Endothelial cell of umbilical vein (primary cell): ENCODE measurements at regions not wholly inside any gene's neighbourhood (a gene's known extent, or its start where the extent isn't known, plus 50 kb on each side); places are given as distances from the start of the nearest gene placed in this dataset.

Experiments used
- BruUV-seq: library from RNA; stranded (reverse); fragments of 400-500 nt; replicated peaks from 2 replicates; lab custom pipeline; 2021; lab: Mats Ljungman, UMichigan
- CTCF ChIA-PET: fragments of 300-600, 350-600 bp; sonication (Branson Sonifier 250); formaldehyde crosslinking; loops from one replicate; lab custom pipeline; 2021; ENCODE audit warnings: antibody characterized with exemption, inconsistent platforms; lab: Charles Lee
- POLR2A ChIA-PET: fragments of 300-600, 350-600 bp; sonication (Branson Sonifier 250); formaldehyde crosslinking; loops from one replicate; lab custom pipeline; 2021; ENCODE audit warnings: antibody characterized with exemption, inconsistent platforms; lab: Charles Lee
- DNase-seq: peaks from one replicate; pipeline ENCODE4 v3.0.0-alpha.2; 2011; ENCODE audit warnings: low read depth, low spot score
- FAIRE-seq: peaks from 2 replicates; lab custom pipeline; 2011; peaks lifted over from hg19 to GRCh38; lab: Jason Lieb, UNC
- H2AFZ ChIP-seq: 2 replicates; pipeline ENCODE4 v1.6.0; 2012; ENCODE audit warnings: low read depth, low read length, control low read depth, inconsistent platforms
- H3K27ac ChIP-seq: 2 replicates; pipeline ENCODE4 v1.5.1; 2011; ENCODE audit warnings: low read depth, mild to moderate bottlenecking, control low read depth, low read length, moderate library complexity; ENCODE audit not compliant: insufficient read depth
- H3K27me3 ChIP-seq, 2 experiments: 2 replicates each; pipeline versions ENCODE4 v1.6.0 to v1.6.1; 2011; ENCODE audit warnings: low read length in 2 of 2, mixed read lengths in 1 of 2; ENCODE audit not compliant: control insufficient read depth in 2 of 2, insufficient read depth in 2 of 2
- H3K36me3 ChIP-seq, 2 experiments: 2 replicates in 1 of 2; 3 replicates in 1 of 2; pipeline ENCODE4 v1.5.1; 2011; ENCODE audit warnings: low read length in 2 of 2, mild to moderate bottlenecking in 1 of 2, moderate library complexity in 1 of 2; ENCODE audit not compliant: control insufficient read depth in 2 of 2, insufficient read depth in 2 of 2; ENCODE audit errors: extremely low read depth in 1 of 2
- H3K4me1 ChIP-seq: 3 replicates; pipeline ENCODE4 v1.5.1; 2011; ENCODE audit warnings: mild to moderate bottlenecking, low read length; ENCODE audit not compliant: control insufficient read depth, insufficient read depth; ENCODE audit errors: extremely low read depth
- H3K4me2 ChIP-seq: 2 replicates; pipeline ENCODE4 v1.6.1; 2011; ENCODE audit warnings: low read length, control low read depth, mixed read lengths; ENCODE audit not compliant: insufficient read depth
- H3K4me3 ChIP-seq, 3 experiments: fragments of 200-600 bp in 1 of 3; sonication (generic), shearing (Covaris generic) in 1 of 3; replicated peaks in 1 of 3; 2 replicates each; pipeline ENCODE4 v1.5.1; 2011 to 2016; ENCODE audit warnings: control low read depth in 3 of 3, low read length in 3 of 3, mild to moderate bottlenecking in 2 of 3, inconsistent platforms in 1 of 3, low read depth in 1 of 3, moderate library complexity in 1 of 3; ENCODE audit not compliant: insufficient read depth in 1 of 3
- H3K79me2 ChIP-seq: 2 replicates; pipeline ENCODE4 v1.6.0; 2012; ENCODE audit warnings: low read length, inconsistent platforms; ENCODE audit not compliant: control insufficient read depth, insufficient read depth
- H3K9ac ChIP-seq: replicated peaks from 2 replicates; pipeline ENCODE3; 2011; ENCODE audit warnings: low read length, control low read depth; ENCODE audit not compliant: insufficient read depth; ENCODE audit errors: extremely low read depth
- H3K9me1 ChIP-seq: replicated peaks from 3 replicates; pipeline ENCODE4 v1.6.0; 2011; ENCODE audit warnings: mild to moderate bottlenecking, low read length; ENCODE audit not compliant: control insufficient read depth, insufficient read depth; ENCODE audit errors: extremely low read depth
- H3K9me3 ChIP-seq: replicated peaks from 2 replicates; pipeline ENCODE4 v1.5.1; 2012; ENCODE audit warnings: low read length, inconsistent platforms; ENCODE audit not compliant: control insufficient read depth, insufficient read depth
- H4K20me1 ChIP-seq: replicated peaks from 2 replicates; pipeline ENCODE3; 2011; ENCODE audit warnings: mild to moderate bottlenecking, low read length; ENCODE audit not compliant: control insufficient read depth, insufficient read depth; ENCODE audit errors: extremely low read depth
- EZH2 ChIP-seq: IDR thresholded peaks from 2 replicates; pipeline ENCODE4 v1.6.1; 2012; ENCODE audit warnings: borderline replicate concordance, low read depth, mild to moderate bottlenecking, moderate library complexity, low read length, inconsistent platforms; ENCODE audit not compliant: severe bottlenecking
- FOS ChIP-seq: IDR thresholded peaks from 2 replicates; pipeline ENCODE4 v1.6.1; 2011; ENCODE audit warnings: mild to moderate bottlenecking, low read length, moderate library complexity, borderline replicate concordance; ENCODE audit not compliant: insufficient read depth
- GATA2 ChIP-seq: IDR thresholded peaks from 2 replicates; pipeline ENCODE4 v1.7.0; 2011; ENCODE audit warnings: low read depth, mild to moderate bottlenecking, moderate library complexity, mixed read lengths, low read length; ENCODE audit not compliant: insufficient read length, insufficient read depth
- JUN ChIP-seq: IDR thresholded peaks from 2 replicates; pipeline ENCODE4 v1.6.1; 2011; ENCODE audit warnings: borderline replicate concordance, low read depth; ENCODE audit not compliant: insufficient read length, insufficient read depth
- MYC ChIP-seq: IDR thresholded peaks from one replicate; pipeline ENCODE4 v1.6.1; 2011; ENCODE audit warnings: mild to moderate bottlenecking, low read depth, low read length
- POLR2A ChIP-seq: IDR thresholded peaks from 2 replicates; pipeline ENCODE4 v1.6.1; 2012; ENCODE audit warnings: low read depth, mild to moderate bottlenecking, control low read depth, low read length
- POLR2AphosphoS5 ChIP-seq: IDR thresholded peaks from 2 replicates; pipeline ENCODE4 v1.6.1; 2012; ENCODE audit warnings: low read depth, mild to moderate bottlenecking, control low read depth, low read length, moderate library complexity; ENCODE audit not compliant: insufficient read depth
- dilution Hi-C: fragments of 300-500 bp; cut with MboI; formaldehyde crosslinking; loops from one replicate; pipeline ENCODE4 v1.15.0; 2019; ENCODE audit warnings: low sequenced_read_pairs; ENCODE audit not compliant: extremely low pct_ligation_motif_present
- intact Hi-C: fragments of 100-400 bp; cut with micrococcal nuclease; formaldehyde crosslinking; loops from one replicate; pipeline ENCODE4 v1.10.0; 2022
- TF ChIP-seq, protein P1 (sequence below): IDR thresholded peaks from 2 replicates; pipeline ENCODE4 v1.6.1; 2011; ENCODE audit not compliant: insufficient read depth, insufficient read length
- TF ChIP-seq, protein P2 (sequence below), 2 donors: IDR thresholded peaks; 1 replicate in 1 of 2; 2 replicates in 1 of 2; pipeline ENCODE4 v1.5.1; 2011; ENCODE audit warnings: low read length in 2 of 2, mild to moderate bottlenecking in 2 of 2, moderate library complexity in 2 of 2, control low read depth in 1 of 2, inconsistent platforms in 1 of 2, low read depth in 1 of 2; ENCODE audit not compliant: insufficient read depth in 1 of 2; ENCODE audit errors: extremely low read depth in 1 of 2

GRCh38 chr7:41374150-41374848 is 328.6 kb downstream of the INHBA start:
- Histone ChIP-seq H3K27ac (no peak overlapping the region), H3K9me1 (no peaks in the 10 kb centered on the region), H3K36me3 (no peaks in the 10 kb centered on the region), H4K20me1 (no peaks in the 10 kb centered on the region), H3K27me3 (no peaks in the 10 kb centered on the region), H2AFZ (no peak overlapping the region), H3K4me3 (no peak overlapping the region), H3K9me3 (no peaks in the 10 kb centered on the region), H3K79me2 (no peaks in the 10 kb centered on the region), H3K4me1 (no peaks in the 10 kb centered on the region), H3K9ac (no peak overlapping the region), H3K4me2 (no peak overlapping the region)
- ChIA-PET CTCF (interaction anchor here (1.2 kb wide), 1 partner anchor 18 kb away, joined by 3 read pairs; no protein-coding TSS in a partner anchor), POLR2A (no interaction called here)
- no peak for TF ChIP-seq GATA2
- TF ChIP-seq, protein P1, sequence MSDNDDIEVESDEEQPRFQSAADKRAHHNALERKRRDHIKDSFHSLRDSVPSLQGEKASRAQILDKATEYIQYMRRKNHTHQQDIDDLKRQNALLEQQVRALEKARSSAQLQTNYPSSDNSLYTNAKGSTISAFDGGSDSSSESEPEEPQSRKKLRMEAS: no peak
- no peak for TF ChIP-seq EZH2
- TF ChIP-seq, protein P2, sequence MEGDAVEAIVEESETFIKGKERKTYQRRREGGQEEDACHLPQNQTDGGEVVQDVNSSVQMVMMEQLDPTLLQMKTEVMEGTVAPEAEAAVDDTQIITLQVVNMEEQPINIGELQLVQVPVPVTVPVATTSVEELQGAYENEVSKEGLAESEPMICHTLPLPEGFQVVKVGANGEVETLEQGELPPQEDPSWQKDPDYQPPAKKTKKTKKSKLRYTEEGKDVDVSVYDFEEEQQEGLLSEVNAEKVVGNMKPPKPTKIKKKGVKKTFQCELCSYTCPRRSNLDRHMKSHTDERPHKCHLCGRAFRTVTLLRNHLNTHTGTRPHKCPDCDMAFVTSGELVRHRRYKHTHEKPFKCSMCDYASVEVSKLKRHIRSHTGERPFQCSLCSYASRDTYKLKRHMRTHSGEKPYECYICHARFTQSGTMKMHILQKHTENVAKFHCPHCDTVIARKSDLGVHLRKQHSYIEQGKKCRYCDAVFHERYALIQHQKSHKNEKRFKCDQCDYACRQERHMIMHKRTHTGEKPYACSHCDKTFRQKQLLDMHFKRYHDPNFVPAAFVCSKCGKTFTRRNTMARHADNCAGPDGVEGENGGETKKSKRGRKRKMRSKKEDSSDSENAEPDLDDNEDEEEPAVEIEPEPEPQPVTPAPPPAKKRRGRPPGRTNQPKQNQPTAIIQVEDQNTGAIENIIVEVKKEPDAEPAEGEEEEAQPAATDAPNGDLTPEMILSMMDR (IDR thresholded peaks at IDR 0.05; ENCODE audit: extremely low read depth in 1 of 2, insufficient read depth in 1 of 2, low read depth in 1 of 2, low read length in 2 of 2): no peak
- TF ChIP-seq JUN: no peak
- TF ChIP-seq POLR2AphosphoS5: no peak
- TF ChIP-seq MYC: no peak
- no peak for TF ChIP-seq FOS
- TF ChIP-seq POLR2A: no peak
- FAIRE-seq (no peak), DNase-seq (no peak)
- dilution Hi-C loops: no loop called here
- BruUV-seq: no TSS peak
- intact Hi-C loops: no loop called here
